ENCODE measurements at regions not wholly inside any gene's neighbourhood (a gene's known extent, or its start where the extent isn't known, plus 50 kb on each side); places are given as distances from the start of the nearest gene placed in this dataset.

DNA sequence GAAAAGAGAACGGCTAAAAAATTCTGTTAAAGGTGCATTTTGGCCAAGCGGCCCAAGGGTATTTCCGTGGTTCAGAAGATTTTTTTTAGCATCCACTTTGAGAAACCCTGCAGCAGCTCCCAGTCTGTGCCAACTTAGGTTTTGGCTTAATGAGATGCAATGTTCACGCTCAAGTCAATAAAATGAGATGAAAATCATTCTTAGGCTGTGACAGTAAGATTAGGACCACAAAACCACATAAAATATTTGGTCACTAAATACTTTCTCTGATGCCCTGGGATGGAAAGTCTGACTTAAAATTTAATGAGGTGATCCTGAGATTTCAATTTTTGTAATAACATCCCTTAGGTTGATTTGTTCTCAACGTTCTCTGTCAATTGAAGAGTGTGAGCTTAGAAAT is 74.2 kb upstream of the FHL2 start:
- no peak for TF ChIP-seq CTCF (IDR thresholded peaks at IDR 0.05; ENCODE audit: borderline replicate concordance, insufficient read depth, low read depth, low read length)
- no peak overlapping the region for H3K4me3 ChIP-seq (ENCODE audit: low read depth, low read length)

- no peak for TF ChIP-seq CTCF (IDR thresholded peaks at IDR 0.05; ENCODE audit: borderline replicate concordance, insufficient read depth, low read depth, low read length)
- no peak overlapping the region for H3K4me3 ChIP-seq (ENCODE audit: low read depth, low read length)
These were observed 72.1 kb upstream of the FHL2 start for GRCh38 chr2:105470979-105471378.

GRCh38 chr2:105469781-105470180 is 70.9 kb upstream of the FHL2 start:
- no peak for TF ChIP-seq CTCF (IDR thresholded peaks at IDR 0.05; ENCODE audit: borderline replicate concordance, insufficient read depth, low read depth, low read length)
- no peak overlapping the region for H3K4me3 ChIP-seq (ENCODE audit: low read depth, low read length)

DNA sequence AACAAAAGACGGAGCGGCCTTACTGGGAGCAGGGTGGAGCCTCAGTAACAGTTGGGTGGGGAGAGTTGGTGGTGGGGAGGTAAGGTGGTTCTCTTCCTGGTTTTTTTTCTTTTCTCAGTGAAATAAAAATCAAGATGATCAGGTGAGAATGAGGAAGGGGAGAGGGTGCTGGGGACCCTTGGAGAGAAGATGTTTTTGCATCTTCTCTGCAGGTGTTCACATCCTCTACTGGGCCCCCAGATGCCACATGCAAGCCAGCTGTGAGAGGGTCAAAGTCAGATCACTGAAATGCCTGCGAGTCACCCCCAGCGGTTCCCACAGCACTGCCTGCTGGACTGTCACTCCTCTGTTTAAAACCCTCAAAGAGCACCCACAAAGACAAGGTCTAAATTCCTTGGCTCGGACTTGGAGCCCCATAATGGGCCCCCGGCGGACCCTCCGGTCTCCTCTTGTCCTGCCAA is 69.8 kb upstream of the FHL2 start:
- TF ChIP-seq CTCF (IDR thresholded peaks at IDR 0.05; ENCODE audit: borderline replicate concordance, insufficient read depth, low read depth, low read length), result no peak
- no peak overlapping the region for H3K4me3 ChIP-seq (ENCODE audit: low read depth, low read length)

DNA sequence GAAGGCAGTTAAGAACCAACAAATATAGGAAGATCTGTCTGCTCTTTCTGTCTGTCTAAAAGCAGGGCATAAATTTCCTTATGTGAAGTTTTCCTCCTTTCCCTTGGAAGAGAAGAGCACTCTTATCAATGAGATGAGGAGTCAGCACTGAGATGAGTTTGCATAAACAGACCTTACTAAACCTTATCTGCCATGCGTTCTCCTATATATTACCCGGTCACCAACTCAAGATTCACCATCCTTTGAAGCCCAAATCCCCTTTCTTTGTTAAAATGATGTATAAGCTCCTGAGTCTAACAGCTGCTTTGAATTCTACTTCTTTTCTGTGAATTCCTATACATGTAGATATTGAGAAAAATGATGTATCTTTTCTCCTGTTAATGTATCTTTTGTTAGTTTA is 65.5 kb upstream of the FHL2 start:
- H3K4me3 ChIP-seq (ENCODE audit: low read depth, low read length), result no peak overlapping the region
- no peak for TF ChIP-seq CTCF (IDR thresholded peaks at IDR 0.05; ENCODE audit: borderline replicate concordance, insufficient read depth, low read depth, low read length)

- no peak overlapping the region for H3K4me3 ChIP-seq (ENCODE audit: low read depth, low read length)
- no peak for TF ChIP-seq CTCF (IDR thresholded peaks at IDR 0.05; ENCODE audit: borderline replicate concordance, insufficient read depth, low read depth, low read length)
These were observed 61.3 kb upstream of the FHL2 start for GRCh38 chr2:105460048-105460732.

DNA sequence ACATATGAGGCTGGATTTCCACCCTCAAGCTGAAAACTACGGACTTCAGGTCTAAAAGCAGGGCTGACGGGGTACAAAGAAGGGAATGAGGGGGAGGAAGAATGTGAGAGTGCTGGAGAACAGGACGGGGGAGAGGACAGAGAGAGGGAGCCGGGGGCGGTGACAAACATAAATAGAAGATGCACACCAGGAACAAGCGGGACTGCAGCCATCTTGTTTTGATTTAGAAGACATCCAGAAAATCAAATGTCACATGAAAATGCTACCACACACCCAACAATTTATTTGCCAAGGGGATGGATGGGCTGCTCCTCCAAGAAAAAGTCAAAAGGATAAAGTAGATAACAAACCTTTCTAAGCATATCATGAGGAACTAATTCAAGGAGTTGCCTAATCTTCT is 59.2 kb upstream of the FHL2 start:
- H3K4me3 ChIP-seq (ENCODE audit: low read depth, low read length), result no peak overlapping the region
- TF ChIP-seq CTCF (IDR thresholded peaks at IDR 0.05; ENCODE audit: borderline replicate concordance, insufficient read depth, low read depth, low read length), result no peak
